ENCODE measurements at regions not wholly inside any gene's neighbourhood (a gene's known extent, or its start where the extent isn't known, plus 50 kb on each side); places are given as distances from the start of the nearest gene placed in this dataset.

- Histone ChIP-seq H3K27ac (ENCODE audit: low read length) (no peak overlapping the region), H3K27me3 (replicated peaks; ENCODE audit: insufficient read depth, low read length) (no peaks in the 10 kb centered on the region), H3K79me2 (ENCODE audit: low read length) (no peaks in the 10 kb centered on the region), H3K9me3 (replicated peaks; ENCODE audit: insufficient read depth, low read length) (no peaks in the 10 kb centered on the region), H4K20me1 (ENCODE audit: insufficient read depth, low read length) (no peaks in the 10 kb centered on the region), H3K4me2 (ENCODE audit: low read depth, low read length) (no peak overlapping the region), H3K9ac (ENCODE audit: low read length) (no peak overlapping the region), H3K9me2 (replicated peaks; ENCODE audit: insufficient read depth, low read length) (no peaks in the 10 kb centered on the region), H3K4me3 (ENCODE audit: low read length) (no peak overlapping the region), H3K36me3 (replicated peaks; ENCODE audit: insufficient read depth, low read length) (no peaks in the 10 kb centered on the region), H2AFZ (ENCODE audit: low read length) (no peak overlapping the region), H3F3A (ENCODE audit: insufficient read depth, low read length) (no peaks in the 10 kb centered on the region), H3K4me1 (ENCODE audit: low read length) (no peaks in the 10 kb centered on the region)
- no peak for DNase-seq
- TF ChIP-seq EZH2 (optimal IDR thresholded peaks at IDR 0.05; ENCODE audit: low read depth, low read length), result no peak
- TF ChIP-seq CTCF (IDR thresholded peaks at IDR 0.05; ENCODE audit: low read length), result no peak
- no peak for TF ChIP-seq EZH2phosphoT487 (IDR thresholded peaks at IDR 0.05; ENCODE audit: low read length)
Measured at GRCh38 chr6:145081677-145082076, 653.6 kb downstream of the EPM2A start.

DNA sequence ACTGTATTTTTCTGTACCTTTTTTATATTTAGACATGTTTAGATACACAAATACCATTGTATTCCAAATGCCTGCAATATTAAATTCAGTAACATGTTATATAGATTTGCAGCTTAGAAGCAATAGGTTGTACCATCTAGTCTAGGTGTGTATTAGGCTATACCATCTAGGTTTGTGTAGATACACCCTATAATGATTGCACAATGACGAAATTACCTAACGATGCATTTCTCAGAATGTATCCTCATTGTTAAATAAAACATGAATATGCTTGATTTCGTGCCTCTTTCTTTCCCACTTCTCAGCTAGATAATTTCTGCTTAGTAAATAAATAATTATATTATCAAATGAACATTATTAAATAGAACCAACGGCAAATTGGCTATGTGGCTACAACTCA, 653.0 kb downstream of the EPM2A start:
- Histone ChIP-seq H3K4me3 (ENCODE audit: low read length) (no peak overlapping the region), H3K27me3 (replicated peaks; ENCODE audit: insufficient read depth, low read length) (no peaks in the 10 kb centered on the region), H3K4me1 (ENCODE audit: low read length) (no peaks in the 10 kb centered on the region), H3K9ac (ENCODE audit: low read length) (no peak overlapping the region), H3F3A (ENCODE audit: insufficient read depth, low read length) (no peaks in the 10 kb centered on the region), H3K4me2 (ENCODE audit: low read depth, low read length) (no peak overlapping the region), H3K9me2 (replicated peaks; ENCODE audit: insufficient read depth, low read length) (no peaks in the 10 kb centered on the region), H4K20me1 (ENCODE audit: insufficient read depth, low read length) (no peaks in the 10 kb centered on the region), H3K9me3 (replicated peaks; ENCODE audit: insufficient read depth, low read length) (no peaks in the 10 kb centered on the region), H3K79me2 (ENCODE audit: low read length) (no peaks in the 10 kb centered on the region), H3K36me3 (replicated peaks; ENCODE audit: insufficient read depth, low read length) (no peaks in the 10 kb centered on the region), H3K27ac (ENCODE audit: low read length) (no peak overlapping the region), H2AFZ (ENCODE audit: low read length) (no peak overlapping the region)
- no peak for TF ChIP-seq CTCF (IDR thresholded peaks at IDR 0.05; ENCODE audit: low read length)
- TF ChIP-seq EZH2 (optimal IDR thresholded peaks at IDR 0.05; ENCODE audit: low read depth, low read length), result no peak
- no peak for TF ChIP-seq EZH2phosphoT487 (IDR thresholded peaks at IDR 0.05; ENCODE audit: low read length)
- DNase-seq, result no peak

- Histone ChIP-seq H3K27ac (ENCODE audit: low read length) (no peak overlapping the region), H3K4me2 (ENCODE audit: low read depth, low read length) (no peak overlapping the region), H3K79me2 (ENCODE audit: low read length) (no peaks in the 10 kb centered on the region), H3K4me3 (ENCODE audit: low read length) (no peak overlapping the region), H3K9ac (ENCODE audit: low read length) (no peak overlapping the region), H3K4me1 (ENCODE audit: low read length) (no peaks in the 10 kb centered on the region), H3K27me3 (replicated peaks; ENCODE audit: insufficient read depth, low read length) (no peaks in the 10 kb centered on the region), H3K9me2 (replicated peaks; ENCODE audit: insufficient read depth, low read length) (no peaks in the 10 kb centered on the region), H3F3A (ENCODE audit: insufficient read depth, low read length) (no peaks in the 10 kb centered on the region), H2AFZ (ENCODE audit: low read length) (no peak overlapping the region), H3K36me3 (replicated peaks; ENCODE audit: insufficient read depth, low read length) (no peaks in the 10 kb centered on the region), H3K9me3 (replicated peaks; ENCODE audit: insufficient read depth, low read length) (no peaks in the 10 kb centered on the region), H4K20me1 (ENCODE audit: insufficient read depth, low read length) (no peaks in the 10 kb centered on the region)
- TF ChIP-seq CTCF (IDR thresholded peaks at IDR 0.05; ENCODE audit: low read length) (no peak), EZH2phosphoT487 (IDR thresholded peaks at IDR 0.05; ENCODE audit: low read length) (no peak), EZH2 (optimal IDR thresholded peaks at IDR 0.05; ENCODE audit: low read depth, low read length) (no peak)
- no peak for DNase-seq
Measured at GRCh38 chr6:145086197-145086596, 649.1 kb downstream of the EPM2A start.
